ENCODE measurements at regions not wholly inside any gene's neighbourhood (a gene's known extent, or its start where the extent isn't known, plus 50 kb on each side); places are given as distances from the start of the nearest gene placed in this dataset.

DNA sequence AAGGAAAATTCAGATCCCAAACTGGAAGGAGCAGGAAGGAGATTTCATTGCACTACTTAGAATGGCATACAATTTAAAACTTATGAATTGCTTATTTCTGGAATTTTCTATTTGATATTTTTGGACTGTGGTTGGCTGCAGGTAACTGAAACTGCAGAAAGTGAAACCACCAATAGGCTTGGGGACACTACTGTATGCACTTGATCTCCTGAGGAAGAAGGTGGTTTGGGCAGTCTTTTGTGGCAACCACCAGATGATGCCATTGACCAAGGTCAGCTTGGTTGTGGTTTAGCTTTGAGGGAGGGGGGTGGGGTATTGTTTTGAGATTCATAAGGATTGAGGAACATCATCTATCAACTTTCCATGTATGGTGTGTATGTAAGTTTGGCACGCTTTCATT, 209.5 kb upstream of the STXBP6 start:
- no peak for DNase-seq
- Histone ChIP-seq H3K36me3 (replicated peaks; ENCODE audit: control insufficient read depth, insufficient read depth, low read length) (no peaks in the 10 kb centered on the region), H3K27me3 (ENCODE audit: control insufficient read depth, insufficient read depth, low read length) (no peaks in the 10 kb centered on the region), H3K4me3 (ENCODE audit: insufficient read depth, low read depth, low read length) (no peak overlapping the region)

DNA sequence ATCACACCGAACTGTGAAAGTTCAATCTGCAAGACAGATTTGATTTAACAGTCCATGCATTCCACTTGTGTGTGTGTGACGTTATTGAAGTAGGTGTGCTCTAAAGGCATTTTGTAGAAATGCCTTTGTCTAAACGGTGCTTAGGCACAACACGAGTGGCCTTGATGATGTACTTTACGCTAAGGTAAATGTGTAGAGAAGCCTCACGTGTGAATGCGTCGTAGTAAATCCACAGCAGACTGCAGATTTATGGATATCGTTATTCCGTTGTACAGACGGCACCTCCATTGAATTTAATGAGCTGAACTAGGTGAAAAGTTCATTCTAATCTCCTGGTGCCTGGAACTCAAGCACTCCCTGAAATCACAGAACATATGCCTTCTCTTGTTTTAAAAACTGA, 202.8 kb upstream of the STXBP6 start:
- Histone ChIP-seq H3K27me3 (ENCODE audit: control insufficient read depth, insufficient read depth, low read length) (no peaks in the 10 kb centered on the region), H3K36me3 (replicated peaks; ENCODE audit: control insufficient read depth, insufficient read depth, low read length) (no peaks in the 10 kb centered on the region), H3K4me3 (ENCODE audit: insufficient read depth, low read depth, low read length) (no peak overlapping the region)

DNA sequence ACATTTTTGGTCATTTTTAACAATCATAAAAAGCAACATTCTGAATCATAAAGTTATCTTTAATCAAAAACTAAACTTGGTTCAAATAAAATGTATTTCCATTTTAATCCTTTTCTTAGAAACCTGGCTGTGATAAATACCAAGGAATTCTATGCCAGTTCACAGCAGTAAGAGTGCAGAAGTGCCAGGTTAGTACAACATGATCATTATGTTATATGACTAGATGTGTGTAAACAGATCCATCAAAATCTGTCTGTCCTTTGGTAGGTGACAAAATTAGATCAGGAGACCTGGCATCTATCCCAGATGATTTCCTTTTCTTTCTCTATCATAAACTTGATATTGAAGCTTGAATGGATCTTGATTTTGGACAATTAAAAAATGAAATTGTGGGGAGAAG, 200.6 kb upstream of the STXBP6 start:
- Histone ChIP-seq H3K4me3 (ENCODE audit: insufficient read depth, low read depth, low read length) (no peak overlapping the region), H3K27me3 (ENCODE audit: control insufficient read depth, insufficient read depth, low read length) (no peaks in the 10 kb centered on the region), H3K36me3 (replicated peaks; ENCODE audit: control insufficient read depth, insufficient read depth, low read length) (no peaks in the 10 kb centered on the region)
- no peak for DNase-seq

More for the DNA sequence above, 202.8 kb upstream of the STXBP6 start:
- DNase-seq: no peak

DNA sequence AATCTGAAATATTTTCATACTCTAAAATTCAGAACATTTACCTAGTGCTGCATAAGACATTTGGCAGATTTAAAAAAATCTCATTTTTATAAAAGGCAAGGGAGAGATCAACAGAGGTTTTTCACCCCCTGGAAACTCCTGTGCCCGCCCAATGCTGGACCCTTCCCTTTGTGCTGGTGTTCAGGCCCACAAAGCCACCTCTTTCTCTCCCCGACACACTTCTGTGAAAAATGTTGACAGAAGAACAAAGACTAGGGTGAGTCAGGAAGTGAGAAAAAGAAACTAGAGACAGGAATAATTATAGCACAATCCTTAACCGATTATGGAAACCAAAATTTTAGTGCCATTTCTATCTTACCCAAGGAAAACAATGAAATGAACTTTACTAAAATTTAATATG, 197.7 kb upstream of the STXBP6 start:
- H3K4me3 ChIP-seq (ENCODE audit: insufficient read depth, low read depth, low read length): no peak overlapping the region
- H3K27me3 ChIP-seq (ENCODE audit: control insufficient read depth, insufficient read depth, low read length): no peaks in the 10 kb centered on the region
- DNase-seq: no peak
- no peaks in the 10 kb centered on the region for H3K36me3 ChIP-seq (replicated peaks; ENCODE audit: control insufficient read depth, insufficient read depth, low read length)

DNA sequence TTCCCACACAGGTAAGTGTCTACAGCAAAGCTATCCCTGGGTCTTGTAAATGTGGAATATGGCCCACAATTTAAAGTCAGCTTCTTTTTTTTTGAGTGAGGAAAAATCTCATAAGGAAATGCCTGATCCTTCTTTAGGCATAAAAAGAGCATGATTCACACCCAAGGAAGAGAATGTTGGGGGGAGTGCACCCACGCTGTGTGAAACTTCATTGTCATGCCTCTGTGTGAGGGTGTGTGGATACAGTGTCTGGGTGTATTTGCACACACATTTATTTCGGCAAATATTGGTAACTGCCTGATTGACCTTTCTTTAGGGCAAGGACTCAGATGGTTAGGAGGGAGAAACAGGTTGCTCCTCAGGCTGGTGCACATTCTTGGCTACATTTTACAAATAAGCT, 196.8 kb upstream of the STXBP6 start:
- Histone ChIP-seq H3K27me3 (ENCODE audit: control insufficient read depth, insufficient read depth, low read length) (no peaks in the 10 kb centered on the region), H3K4me3 (ENCODE audit: insufficient read depth, low read depth, low read length) (no peak overlapping the region), H3K36me3 (replicated peaks; ENCODE audit: control insufficient read depth, insufficient read depth, low read length) (no peaks in the 10 kb centered on the region)
- no peak for DNase-seq

GRCh38 chr14:25239170-25239569, 189.2 kb upstream of the STXBP6 start:
- no peak for DNase-seq

DNA sequence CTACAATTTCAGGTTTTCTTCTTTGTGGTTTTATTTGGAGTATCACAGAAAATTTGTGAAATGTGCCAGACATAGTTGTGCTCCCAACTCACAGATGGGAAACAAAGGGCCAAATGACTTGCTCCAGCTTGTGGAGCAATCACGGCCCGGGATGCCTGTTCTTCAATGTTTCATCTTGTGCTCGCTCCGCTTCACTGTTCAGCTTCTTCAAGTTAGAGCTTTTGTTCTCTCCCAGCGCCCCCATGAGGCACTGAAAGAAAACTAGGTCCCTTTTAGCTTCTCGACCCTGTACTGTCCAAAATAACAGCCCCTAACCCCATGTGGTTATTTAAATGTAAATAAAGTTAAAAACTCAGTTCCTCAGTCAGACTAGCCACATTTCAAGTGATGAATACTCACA, 187.9 kb upstream of the STXBP6 start:
- Histone ChIP-seq H3K4me3 (ENCODE audit: insufficient read depth, low read depth, low read length) (no peak overlapping the region), H3K36me3 (replicated peaks; ENCODE audit: control insufficient read depth, insufficient read depth, low read length) (no peaks in the 10 kb centered on the region), H3K27me3 (ENCODE audit: control insufficient read depth, insufficient read depth, low read length) (no peaks in the 10 kb centered on the region)
- peak; percentile 46 for DNase-seq

More at GRCh38 chr14:25239170-25239569, 189.2 kb upstream of the STXBP6 start:
- Histone ChIP-seq H3K27me3 (ENCODE audit: control insufficient read depth, insufficient read depth, low read length) (no peaks in the 10 kb centered on the region), H3K4me3 (ENCODE audit: insufficient read depth, low read depth, low read length) (no peak overlapping the region), H3K36me3 (replicated peaks; ENCODE audit: control insufficient read depth, insufficient read depth, low read length) (no peaks in the 10 kb centered on the region)

- no peaks in the 10 kb centered on the region for H3K36me3 ChIP-seq (replicated peaks; ENCODE audit: control insufficient read depth, insufficient read depth, low read length)
- H3K4me3 ChIP-seq (ENCODE audit: insufficient read depth, low read depth, low read length): no peak overlapping the region
- H3K27me3 ChIP-seq (ENCODE audit: control insufficient read depth, insufficient read depth, low read length): no peaks in the 10 kb centered on the region
- no peak for DNase-seq
Measured at GRCh38 chr14:25233613-25234012, 183.7 kb upstream of the STXBP6 start.

- DNase-seq: no peak
- no peaks in the 10 kb centered on the region for H3K27me3 ChIP-seq (ENCODE audit: control insufficient read depth, insufficient read depth, low read length)
- H3K4me3 ChIP-seq (ENCODE audit: insufficient read depth, low read depth, low read length): no peak overlapping the region
- H3K36me3 ChIP-seq (replicated peaks; ENCODE audit: control insufficient read depth, insufficient read depth, low read length): no peaks in the 10 kb centered on the region
Measured at GRCh38 chr14:25231004-25231403, 181.1 kb upstream of the STXBP6 start.

DNA sequence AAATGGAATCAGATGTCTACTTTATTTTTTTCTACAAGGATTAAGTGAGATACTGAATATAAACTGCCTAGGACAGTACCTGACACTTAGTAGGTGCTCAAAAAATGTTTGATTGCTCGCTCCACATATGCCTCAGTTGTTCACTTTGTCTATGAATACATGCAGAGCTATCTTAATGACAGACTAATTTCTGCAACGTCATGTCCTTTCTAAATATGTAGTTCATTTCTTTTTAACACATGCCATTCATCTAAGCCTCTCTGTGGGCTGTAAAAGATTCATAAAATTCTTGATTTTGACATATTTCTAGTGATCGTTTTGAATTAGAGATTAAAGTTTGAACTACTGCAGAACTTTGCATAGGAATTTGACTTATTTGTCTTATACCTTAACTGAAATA, 176.3 kb upstream of the STXBP6 start:
- DNase-seq: no peak
- no peak overlapping the region for H3K4me3 ChIP-seq (ENCODE audit: insufficient read depth, low read depth, low read length)
- no peaks in the 10 kb centered on the region for H3K36me3 ChIP-seq (replicated peaks; ENCODE audit: control insufficient read depth, insufficient read depth, low read length)
- H3K27me3 ChIP-seq (ENCODE audit: control insufficient read depth, insufficient read depth, low read length): no peaks in the 10 kb centered on the region

GRCh38 chr14:25222256-25222655, 172.3 kb upstream of the STXBP6 start:
- H3K4me3 ChIP-seq (ENCODE audit: insufficient read depth, low read depth, low read length): no peak overlapping the region
- no peaks in the 10 kb centered on the region for H3K36me3 ChIP-seq (replicated peaks; ENCODE audit: control insufficient read depth, insufficient read depth, low read length)
- no peaks in the 10 kb centered on the region for H3K27me3 ChIP-seq (ENCODE audit: control insufficient read depth, insufficient read depth, low read length)
- no peak for DNase-seq

GRCh38 chr14:25220514-25220913, 170.6 kb upstream of the STXBP6 start:
- DNase-seq: no peak
- H3K4me3 ChIP-seq (ENCODE audit: insufficient read depth, low read depth, low read length): no peak overlapping the region

DNA sequence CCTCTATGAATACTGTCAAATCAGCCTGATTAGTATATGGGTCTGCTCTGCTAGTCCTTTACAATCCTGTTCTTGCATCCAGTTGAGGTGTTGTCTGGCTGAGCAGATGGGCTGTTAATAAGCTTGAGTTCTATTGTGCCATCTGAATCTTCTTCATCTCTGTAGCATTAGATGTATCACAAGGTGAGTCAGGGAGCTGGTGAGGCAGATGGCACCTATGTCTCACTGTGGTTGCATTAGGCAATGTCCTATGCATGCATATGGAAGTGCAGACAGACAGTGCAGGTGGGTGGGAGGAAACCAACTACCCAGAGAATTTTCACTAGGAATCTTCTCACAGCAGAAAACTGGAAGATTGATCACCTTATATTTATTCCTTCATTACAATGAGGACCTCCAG, 165.7 kb upstream of the STXBP6 start:
- no peak for DNase-seq
- Histone ChIP-seq H3K36me3 (replicated peaks; ENCODE audit: control insufficient read depth, insufficient read depth, low read length) (no peaks in the 10 kb centered on the region), H3K27me3 (ENCODE audit: control insufficient read depth, insufficient read depth, low read length) (no peaks in the 10 kb centered on the region), H3K4me3 (ENCODE audit: insufficient read depth, low read depth, low read length) (no peak overlapping the region)

More at GRCh38 chr14:25220514-25220913, 170.6 kb upstream of the STXBP6 start:
- no peaks in the 10 kb centered on the region for H3K27me3 ChIP-seq (ENCODE audit: control insufficient read depth, insufficient read depth, low read length)
- H3K36me3 ChIP-seq (replicated peaks; ENCODE audit: control insufficient read depth, insufficient read depth, low read length): no peaks in the 10 kb centered on the region

- H3K4me3 ChIP-seq (ENCODE audit: insufficient read depth, low read depth, low read length): no peak overlapping the region
- no peaks in the 10 kb centered on the region for H3K36me3 ChIP-seq (replicated peaks; ENCODE audit: control insufficient read depth, insufficient read depth, low read length)
- H3K27me3 ChIP-seq (ENCODE audit: control insufficient read depth, insufficient read depth, low read length): no peaks in the 10 kb centered on the region
- DNase-seq: no peak
Measured at GRCh38 chr14:25197885-25198284, 147.9 kb upstream of the STXBP6 start.

DNA sequence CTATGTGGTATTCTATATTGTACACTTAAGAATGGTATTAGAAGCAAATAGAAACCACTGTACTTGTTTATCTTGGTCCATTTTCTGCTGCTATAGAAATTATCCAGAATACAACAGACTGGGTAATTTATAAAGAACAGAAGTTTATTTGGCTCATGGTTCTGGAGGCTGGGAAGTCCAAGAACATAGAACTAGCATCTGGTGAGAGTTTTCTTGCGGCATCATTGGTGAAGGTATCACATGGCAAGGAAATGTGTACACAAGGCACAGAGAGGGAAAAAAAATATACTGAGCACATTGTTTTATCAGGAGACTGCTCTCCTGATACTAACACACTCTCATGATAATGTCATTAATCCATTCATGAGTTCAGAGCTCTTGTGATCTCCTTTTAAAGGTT, 130.3 kb upstream of the STXBP6 start:
- no peaks in the 10 kb centered on the region for H3K36me3 ChIP-seq (replicated peaks; ENCODE audit: control insufficient read depth, insufficient read depth, low read length)
- no peaks in the 10 kb centered on the region for H3K27me3 ChIP-seq (ENCODE audit: control insufficient read depth, insufficient read depth, low read length)
- H3K4me3 ChIP-seq (ENCODE audit: insufficient read depth, low read depth, low read length): no peak overlapping the region
- DNase-seq: no peak

GRCh38 chr14:25178255-25178654, 128.3 kb upstream of the STXBP6 start:
- no peak for DNase-seq
- H3K36me3 ChIP-seq (replicated peaks; ENCODE audit: control insufficient read depth, insufficient read depth, low read length): no peaks in the 10 kb centered on the region
- no peaks in the 10 kb centered on the region for H3K27me3 ChIP-seq (ENCODE audit: control insufficient read depth, insufficient read depth, low read length)
- H3K4me3 ChIP-seq (ENCODE audit: insufficient read depth, low read depth, low read length): no peak overlapping the region
